T-helper 17 cell (primary cell): ENCODE measurements at regions not wholly inside any gene's neighbourhood (a gene's known extent, or its start where the extent isn't known, plus 50 kb on each side); places are given as distances from the start of the nearest gene placed in this dataset.
A peak's percentile ranks its signal among the peaks of the same experiment; 100 is the strongest.
"Not testable (repeated sequence)": the region's sequence is repeated elsewhere in the genome, so short reads cannot be mapped to it uniquely, and the experiment has no call there.

Experiments used
- ATAC-seq: fragments of 150-1000 bp; cut with Tn5 transposase; 2 replicates; pipeline ENCODE4 v1.10.0; 2021; ENCODE audit warnings: mild to moderate bottlenecking, moderate library complexity
- DNase-seq, 3 donors: peaks; one replicate each; pipeline versions ENCODE4 v3.0.0 to v3.0.0-alpha.2; 2020 to 2021
- H3K9me3 ChIP-seq: one replicate; pipeline ENCODE4 v1.7.0; 2013; ENCODE audit warnings: low read length, mild to moderate bottlenecking; ENCODE audit not compliant: control insufficient read depth, poor library complexity, severe bottlenecking
- H3K27ac Mint-ChIP-seq: one replicate; pipeline ENCODE4 v1.8.0; 2022; ENCODE audit warnings: mild to moderate bottlenecking, moderate library complexity, mixed read lengths
- H3K27me3 Mint-ChIP-seq: one replicate; pipeline ENCODE4 v1.8.0; 2022; ENCODE audit warnings: mixed read lengths
- H3K36me3 Mint-ChIP-seq: one replicate; pipeline ENCODE4 v1.8.0; 2022; ENCODE audit warnings: low read depth, mixed read lengths
- H3K4me1 Mint-ChIP-seq: one replicate; pipeline ENCODE4 v1.8.0; 2022; ENCODE audit warnings: mild to moderate bottlenecking, mixed read lengths
- H3K4me3 Mint-ChIP-seq: one replicate; pipeline ENCODE4 v1.8.0; 2022; ENCODE audit warnings: mild to moderate bottlenecking, moderate library complexity, mixed read lengths

- Mint-ChIP-seq H3K36me3 (no peaks in the 10 kb centered on the region), H3K27ac (no peak overlapping the region), H3K27me3 (peaks cover 27% of the 10 kb centered on the region), H3K4me1 (no peaks in the 10 kb centered on the region), H3K4me3 (no peak overlapping the region)
- no peak for DNase-seq
- no peak for ATAC-seq
- H3K9me3 ChIP-seq: no peaks in the 10 kb centered on the region
These were observed 55.5 kb downstream of the PRR15 start for GRCh38 chr7:29619111-29619510.

GRCh38 chr7:29619848-29620555 is 56.4 kb downstream of the PRR15 start:
- Mint-ChIP-seq H3K4me3 (no peak overlapping the region), H3K4me1 (no peaks in the 10 kb centered on the region), H3K36me3 (no peaks in the 10 kb centered on the region), H3K27me3 (peaks cover 25% of the 10 kb centered on the region), H3K27ac (no peak overlapping the region)
- H3K9me3 ChIP-seq: no peaks in the 10 kb centered on the region
- ATAC-seq (no peak), DNase-seq (no peak)

- Mint-ChIP-seq H3K27me3 (peaks cover 26% of the 10 kb centered on the region), H3K27ac (no peak overlapping the region), H3K36me3 (peaks cover 2% of the 10 kb centered on the region), H3K4me3 (no peak overlapping the region), H3K4me1 (no peaks in the 10 kb centered on the region)
- no peaks in the 10 kb centered on the region for H3K9me3 ChIP-seq
- no peak for ATAC-seq
- no peak for DNase-seq
These were observed 56.9 kb downstream of the PRR15 start for GRCh38 chr7:29620556-29620930.

GRCh38 chr7:29622335-29623265 is 59.0 kb downstream of the PRR15 start:
- Mint-ChIP-seq H3K36me3 (peaks cover 3% of the 10 kb centered on the region), H3K27ac (no peak overlapping the region)

GRCh38 chr7:29623973-29624372 is 60.3 kb downstream of the PRR15 start:
- Mint-ChIP-seq H3K36me3 (peaks cover 3% of the 10 kb centered on the region), H3K27me3 (peaks cover 29% of the 10 kb centered on the region), H3K4me1 (no peaks in the 10 kb centered on the region), H3K4me3 (no peak overlapping the region), H3K27ac (no peak overlapping the region)
- ATAC-seq: no peak
- no peaks in the 10 kb centered on the region for H3K9me3 ChIP-seq
- no peak for DNase-seq

More at GRCh38 chr7:29622335-29623265, 59.0 kb downstream of the PRR15 start:
- peaks cover 31% of the 10 kb centered on the region for H3K27me3 Mint-ChIP-seq
- no peaks in the 10 kb centered on the region for H3K9me3 ChIP-seq
- peak overlapping the region; percentile 61 for H3K4me3 Mint-ChIP-seq
- DNase-seq (no peak), ATAC-seq (no peak)
- no peaks in the 10 kb centered on the region for H3K4me1 Mint-ChIP-seq

- H3K9me3 ChIP-seq: no peaks in the 10 kb centered on the region
- Mint-ChIP-seq H3K4me1 (no peaks in the 10 kb centered on the region), H3K4me3 (no peak overlapping the region), H3K27ac (no peak overlapping the region), H3K36me3 (peaks cover 3% of the 10 kb centered on the region), H3K27me3 (peaks cover 32% of the 10 kb centered on the region)
- ATAC-seq (no peak), DNase-seq (no peak)
These were observed 63.1 kb downstream of the PRR15 start for GRCh38 chr7:29626730-29627129.

- Mint-ChIP-seq H3K4me3 (no peak overlapping the region), H3K4me1 (no peaks in the 10 kb centered on the region), H3K36me3 (peaks cover 3% of the 10 kb centered on the region), H3K27ac (no peak overlapping the region), H3K27me3 (peaks cover 28% of the 10 kb centered on the region)
- no peaks in the 10 kb centered on the region for H3K9me3 ChIP-seq
- no peak for DNase-seq
- no peak for ATAC-seq
These were observed 64.0 kb downstream of the PRR15 start for GRCh38 chr7:29627631-29628030.

- Mint-ChIP-seq H3K4me3 (no peak overlapping the region), H3K27ac (no peak overlapping the region), H3K27me3 (peaks cover 30% of the 10 kb centered on the region), H3K36me3 (peaks cover 3% of the 10 kb centered on the region), H3K4me1 (no peaks in the 10 kb centered on the region)
- no peak for ATAC-seq
- DNase-seq: no peak
- H3K9me3 ChIP-seq: no peaks in the 10 kb centered on the region
These were observed 65.9 kb downstream of the PRR15 start for GRCh38 chr7:29629507-29629906.

- H3K4me3 Mint-ChIP-seq, H3K27me3 Mint-ChIP-seq: not testable (repeated sequence)
These were observed 71.7 kb downstream of the PRR15 start for GRCh38 chr7:29635067-29636008.

GRCh38 chr7:29636009-29636351 is 72.3 kb downstream of the PRR15 start:
- ATAC-seq (no peak), DNase-seq (no peak)
- H3K9me3 ChIP-seq: no peaks in the 10 kb centered on the region
- no peaks in the 10 kb centered on the region for H3K4me1 Mint-ChIP-seq
- H3K27me3 Mint-ChIP-seq: peaks cover 7% of the 10 kb centered on the region
- H3K36me3 Mint-ChIP-seq: no peaks in the 10 kb centered on the region
- H3K4me3 Mint-ChIP-seq: no peak overlapping the region
- H3K27ac Mint-ChIP-seq: no peak overlapping the region

More at GRCh38 chr7:29635067-29636008, 71.7 kb downstream of the PRR15 start:
- H3K27ac Mint-ChIP-seq, DNase-seq, ATAC-seq, H3K36me3 Mint-ChIP-seq, H3K4me1 Mint-ChIP-seq, H3K9me3 ChIP-seq: not testable (repeated sequence)

GRCh38 chr7:29637374-29637773 is 73.7 kb downstream of the PRR15 start:
- Mint-ChIP-seq H3K36me3 (no peaks in the 10 kb centered on the region), H3K27ac (no peak overlapping the region), H3K4me3 (no peak overlapping the region), H3K27me3 (peaks cover 11% of the 10 kb centered on the region), H3K4me1 (no peaks in the 10 kb centered on the region)
- no peaks in the 10 kb centered on the region for H3K9me3 ChIP-seq
- ATAC-seq: no peak
- DNase-seq: no peak

GRCh38 chr7:29638841-29639240 is 75.2 kb downstream of the PRR15 start:
- H3K4me1 Mint-ChIP-seq, DNase-seq, ATAC-seq, H3K27me3 Mint-ChIP-seq, H3K9me3 ChIP-seq, H3K36me3 Mint-ChIP-seq, H3K4me3 Mint-ChIP-seq, H3K27ac Mint-ChIP-seq: not testable (repeated sequence)

GRCh38 chr7:29639386-29639785 is 75.8 kb downstream of the PRR15 start:
- no peak overlapping the region for H3K27ac Mint-ChIP-seq
- DNase-seq (no peak), ATAC-seq (no peak)
- H3K4me3 Mint-ChIP-seq: no peak overlapping the region
- H3K36me3 Mint-ChIP-seq: no peaks in the 10 kb centered on the region
- H3K4me1 Mint-ChIP-seq: no peaks in the 10 kb centered on the region
- no peaks in the 10 kb centered on the region for H3K9me3 ChIP-seq
- peaks cover 4% of the 10 kb centered on the region for H3K27me3 Mint-ChIP-seq
